ENCODE measurements at regions not wholly inside any gene's neighbourhood (a gene's known extent, or its start where the extent isn't known, plus 50 kb on each side); places are given as distances from the start of the nearest gene placed in this dataset.

DNA sequence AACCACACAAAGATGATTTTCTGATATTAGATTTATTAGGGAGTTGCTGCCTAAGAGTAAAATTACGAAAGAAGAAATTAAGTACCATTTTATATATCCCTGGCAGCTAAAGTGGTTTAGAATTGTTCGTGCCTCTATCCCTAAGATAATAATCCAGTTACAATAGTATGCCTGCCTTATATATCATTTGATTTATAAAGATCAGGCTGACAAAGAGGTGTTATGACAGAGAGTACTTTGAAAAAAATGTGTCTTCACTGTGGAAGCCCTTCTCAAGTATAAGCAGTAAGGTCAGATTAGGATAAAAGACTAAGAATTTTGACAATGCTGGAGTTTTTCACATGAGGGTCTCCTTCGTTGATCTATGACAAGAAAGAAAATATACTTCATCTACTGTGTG, 619.9 kb downstream of the ADGRL2 start:
- WGBS, 2 donors = 74 to 76% methylated on average over 3 of the region's 3 CpGs
- ATAC-seq (ENCODE audit: low FRiP score in 2 of 2) (no peak), DNase-seq (no peak)
- Histone ChIP-seq H3K9me3 (no peaks in the 10 kb centered on the region), H3K36me3 (no peaks in the 10 kb centered on the region), H3K4me1 (no peaks in the 10 kb centered on the region), H3K4me3 (no peak overlapping the region), H3K27ac (no peak overlapping the region), H3K27me3 (no peaks in the 10 kb centered on the region)
- TF ChIP-seq EP300 (IDR thresholded peaks at IDR 0.05) (no peak), POLR2AphosphoS5 (IDR thresholded peaks at IDR 0.05) (no peak), POLR2A (IDR thresholded peaks at IDR 0.05) (no peak)
- TF ChIP-seq, protein P1, sequence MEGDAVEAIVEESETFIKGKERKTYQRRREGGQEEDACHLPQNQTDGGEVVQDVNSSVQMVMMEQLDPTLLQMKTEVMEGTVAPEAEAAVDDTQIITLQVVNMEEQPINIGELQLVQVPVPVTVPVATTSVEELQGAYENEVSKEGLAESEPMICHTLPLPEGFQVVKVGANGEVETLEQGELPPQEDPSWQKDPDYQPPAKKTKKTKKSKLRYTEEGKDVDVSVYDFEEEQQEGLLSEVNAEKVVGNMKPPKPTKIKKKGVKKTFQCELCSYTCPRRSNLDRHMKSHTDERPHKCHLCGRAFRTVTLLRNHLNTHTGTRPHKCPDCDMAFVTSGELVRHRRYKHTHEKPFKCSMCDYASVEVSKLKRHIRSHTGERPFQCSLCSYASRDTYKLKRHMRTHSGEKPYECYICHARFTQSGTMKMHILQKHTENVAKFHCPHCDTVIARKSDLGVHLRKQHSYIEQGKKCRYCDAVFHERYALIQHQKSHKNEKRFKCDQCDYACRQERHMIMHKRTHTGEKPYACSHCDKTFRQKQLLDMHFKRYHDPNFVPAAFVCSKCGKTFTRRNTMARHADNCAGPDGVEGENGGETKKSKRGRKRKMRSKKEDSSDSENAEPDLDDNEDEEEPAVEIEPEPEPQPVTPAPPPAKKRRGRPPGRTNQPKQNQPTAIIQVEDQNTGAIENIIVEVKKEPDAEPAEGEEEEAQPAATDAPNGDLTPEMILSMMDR (IDR thresholded peaks at IDR 0.05) = no peak

DNA sequence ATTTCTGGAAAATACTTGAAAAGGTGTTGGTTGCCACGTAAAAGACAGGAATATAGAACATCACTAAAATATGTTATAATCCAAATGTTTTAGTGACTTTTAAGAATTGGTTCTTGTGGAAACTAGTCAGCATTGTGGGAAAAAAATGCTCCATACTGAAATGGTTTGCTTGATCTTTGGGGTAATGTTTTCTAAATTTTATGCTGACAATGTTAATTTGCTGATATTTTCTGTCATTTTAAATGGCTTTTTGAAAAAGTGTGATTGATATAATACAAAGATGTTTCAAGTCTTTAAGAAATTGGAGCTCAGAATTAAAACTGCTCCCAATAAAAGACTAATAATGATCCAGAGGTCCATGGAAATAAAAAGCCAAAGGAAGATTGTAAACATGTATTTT, 610.9 kb downstream of the ADGRL2 start:
- TF ChIP-seq EP300 (IDR thresholded peaks at IDR 0.05) (no peak), POLR2AphosphoS5 (IDR thresholded peaks at IDR 0.05) (no peak), POLR2A (IDR thresholded peaks at IDR 0.05) (no peak)
- TF ChIP-seq, protein P1 (IDR thresholded peaks at IDR 0.05) = no peak
- H3K4me1 ChIP-seq = no peaks in the 10 kb centered on the region
- no peaks in the 10 kb centered on the region for H3K27me3 ChIP-seq
- 70 to 78% methylated on average over 1 of the region's 1 CpG for WGBS, 2 donors
- no peaks in the 10 kb centered on the region for H3K9me3 ChIP-seq
- H3K27ac ChIP-seq = no peak overlapping the region
- DNase-seq (no peak), ATAC-seq (ENCODE audit: low FRiP score in 2 of 2) (no peak)
- no peaks in the 10 kb centered on the region for H3K36me3 ChIP-seq
- H3K4me3 ChIP-seq = no peak overlapping the region

DNA sequence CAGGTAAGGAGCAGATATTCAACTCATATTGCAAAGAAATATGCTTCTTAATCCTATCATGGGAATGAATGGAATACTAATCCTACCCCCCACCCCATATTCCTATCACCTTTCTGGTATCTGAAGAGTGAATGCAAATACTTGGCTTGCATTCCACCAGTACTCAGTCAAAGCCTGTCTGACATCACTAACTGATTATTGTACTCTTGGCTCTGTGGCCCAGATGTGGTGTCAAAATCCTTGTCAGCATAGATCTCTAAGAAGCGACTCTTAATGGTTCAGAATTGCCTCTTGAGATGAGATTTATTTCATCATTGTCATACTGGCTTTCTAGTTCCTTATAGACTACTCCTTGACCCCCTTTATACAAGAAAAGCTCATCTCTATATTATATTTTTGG, 604.6 kb downstream of the ADGRL2 start:
- Histone ChIP-seq H3K4me1 (no peaks in the 10 kb centered on the region), H3K4me3 (no peak overlapping the region), H3K36me3 (no peaks in the 10 kb centered on the region), H3K27me3 (no peaks in the 10 kb centered on the region), H3K27ac (no peak overlapping the region), H3K9me3 (no peaks in the 10 kb centered on the region)
- ATAC-seq (ENCODE audit: low FRiP score in 2 of 2) = no peak
- TF ChIP-seq POLR2A (IDR thresholded peaks at IDR 0.05) (no peak), POLR2AphosphoS5 (IDR thresholded peaks at IDR 0.05) (no peak)
- 74 to 83% methylated on average over 1 of the region's 1 CpG for WGBS, 2 donors
- no peak for DNase-seq

DNA sequence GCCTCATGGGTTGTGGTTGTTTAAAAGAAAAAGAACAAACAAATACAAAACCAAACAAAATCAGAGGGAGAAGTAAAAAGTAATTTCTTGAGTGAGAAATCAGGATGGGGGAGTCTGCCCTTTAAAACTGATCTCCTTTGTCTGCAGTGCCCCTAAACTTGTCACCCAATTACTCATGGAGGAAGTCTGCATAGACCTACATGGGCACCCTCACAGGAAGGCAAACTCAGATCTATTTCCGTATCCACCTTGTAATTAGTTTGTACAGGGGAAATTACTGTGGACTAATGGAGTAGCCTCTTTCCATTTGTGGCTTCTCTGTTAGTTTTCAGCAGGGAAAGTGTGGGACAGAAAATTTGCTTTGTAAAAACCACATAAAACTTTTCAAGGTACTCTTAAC, 600.4 kb downstream of the ADGRL2 start:
- no peaks in the 10 kb centered on the region for H3K36me3 ChIP-seq
- H3K4me1 ChIP-seq = no peaks in the 10 kb centered on the region
- H3K4me3 ChIP-seq = no peak overlapping the region
- no peaks in the 10 kb centered on the region for H3K9me3 ChIP-seq
- ATAC-seq (ENCODE audit: low FRiP score in 2 of 2) (no peak), DNase-seq (no peak)
- H3K27me3 ChIP-seq = no peaks in the 10 kb centered on the region
- 50 to 78% methylated on average over 1 of the region's 1 CpG for WGBS, 2 donors
- TF ChIP-seq POLR2AphosphoS5 (IDR thresholded peaks at IDR 0.05) (no peak), EP300 (IDR thresholded peaks at IDR 0.05) (no peak), POLR2A (IDR thresholded peaks at IDR 0.05) (no peak)
- TF ChIP-seq, protein P1 (IDR thresholded peaks at IDR 0.05) = no peak
- no peak overlapping the region for H3K27ac ChIP-seq

DNA sequence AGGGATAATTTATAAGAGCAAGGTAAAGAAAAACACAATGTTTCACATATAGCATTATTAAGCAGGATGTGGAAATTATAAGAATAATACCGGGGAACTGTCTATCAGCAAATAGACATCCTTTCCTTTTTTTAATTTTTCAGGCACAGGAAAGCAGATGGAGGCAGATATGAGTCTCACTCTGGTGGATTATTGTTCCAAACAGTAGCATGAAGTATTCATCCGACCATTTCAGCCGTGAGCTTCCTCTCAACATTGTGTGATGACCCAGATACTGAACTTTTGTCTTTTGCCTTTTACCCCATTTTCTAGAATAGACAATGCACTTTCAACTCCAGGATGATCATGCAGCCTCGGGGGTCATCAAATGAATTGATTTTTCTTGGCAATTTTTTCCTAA, 599.8 kb downstream of the ADGRL2 start:
- H3K36me3 ChIP-seq = no peaks in the 10 kb centered on the region
- no peak overlapping the region for H3K27ac ChIP-seq
- no peak for TF ChIP-seq POLR2A (IDR thresholded peaks at IDR 0.05)
- no peak for TF ChIP-seq POLR2AphosphoS5 (IDR thresholded peaks at IDR 0.05)
- no peak for TF ChIP-seq EP300 (IDR thresholded peaks at IDR 0.05)
- TF ChIP-seq, protein P1 (IDR thresholded peaks at IDR 0.05) = no peak
- ATAC-seq (ENCODE audit: low FRiP score in 2 of 2) (no peak), DNase-seq (no peak)
- H3K9me3 ChIP-seq = no peaks in the 10 kb centered on the region
- no peak overlapping the region for H3K4me3 ChIP-seq
- no peaks in the 10 kb centered on the region for H3K4me1 ChIP-seq
- no peaks in the 10 kb centered on the region for H3K27me3 ChIP-seq
- WGBS, 2 donors = 59 to 75% methylated on average over 4 of the region's 4 CpGs

All from upper lobe of left lung (tissue), 6 donors.